Naive thymus-derived CD8-positive, alpha-beta T cell (primary cell): ENCODE measurements at regions not wholly inside any gene's neighbourhood (a gene's known extent, or its start where the extent isn't known, plus 50 kb on each side); places are given as distances from the start of the nearest gene placed in this dataset.

Source experiments
- ATAC-seq, 2 donors: fragments of 150-1000 bp; cut with Tn5 transposase in 1 of 2; sonication (Bioruptor Pico), chemical (Tn5 transposase) in 1 of 2; 1 replicate in 1 of 2; 2 replicates in 1 of 2; pipeline ENCODE4 v1.10.0; 2021; ENCODE audit warnings: mild to moderate bottlenecking in 2 of 2, moderate library complexity in 2 of 2
- POLR2A ChIA-PET: fragments of 350-600 bp; sonication (Branson Sonifier 250); formaldehyde crosslinking; loops from one replicate; lab custom pipeline; 2021; ENCODE audit warnings: antibody characterized with exemption; lab: Charles Lee
- DNase-seq, 10 donors: peaks; one replicate each; pipeline versions ENCODE4 v3.0.0 to v3.0.0-alpha.2; 2020 to 2022
- H3K27ac Mint-ChIP-seq, 10 donors: one replicate each; pipeline ENCODE4 v1.8.0; 2020 to 2022; ENCODE audit warnings: mild to moderate bottlenecking in 10 of 10, mixed read lengths in 10 of 10, moderate library complexity in 4 of 10, inconsistent platforms in 1 of 10
- H3K27me3 Mint-ChIP-seq, 5 donors: one replicate each; pipeline ENCODE4 v1.8.0; 2021 to 2022; ENCODE audit warnings: mixed read lengths in 5 of 5
- H3K36me3 Mint-ChIP-seq, 3 donors: one replicate each; pipeline ENCODE4 v1.8.0; 2020 to 2022; ENCODE audit warnings: mixed read lengths in 3 of 3, mild to moderate bottlenecking in 2 of 3, inconsistent platforms in 1 of 3
- H3K4me1 Mint-ChIP-seq, 4 donors: one replicate each; pipeline ENCODE4 v1.8.0; 2021 to 2022; ENCODE audit warnings: mixed read lengths in 4 of 4
- H3K4me3 Mint-ChIP-seq, 10 donors: one replicate each; pipeline ENCODE4 v1.8.0; 2020 to 2022; ENCODE audit warnings: mild to moderate bottlenecking in 10 of 10, mixed read lengths in 10 of 10, moderate library complexity in 6 of 10, inconsistent platforms in 1 of 10
- H3K9me3 Mint-ChIP-seq, 9 donors: one replicate each; pipeline ENCODE4 v1.8.0; 2020 to 2022; ENCODE audit warnings: mixed read lengths in 9 of 9, mild to moderate bottlenecking in 3 of 9, inconsistent platforms in 1 of 9, moderate library complexity in 1 of 9

- ATAC-seq, result no peak
- peak overlapping the region in 1 of 10 donors; percentile 5 for H3K4me3 Mint-ChIP-seq
- DNase-seq, result peak in 1 of 10 donors; percentile 1
- H3K36me3 Mint-ChIP-seq, result no peaks in the 10 kb centered on the region
- POLR2A ChIA-PET, result no interaction called here
- H3K27me3 Mint-ChIP-seq, result peaks cover 0 to 1% (median 0%) of the 10 kb centered on the region in 5 donors
- H3K9me3 Mint-ChIP-seq, result peaks cover 0 to 3% (median 0%) of the 10 kb centered on the region in 9 donors
- H3K4me1 Mint-ChIP-seq, result peaks cover 0 to 5% (median 0%) of the 10 kb centered on the region in 4 donors
- H3K27ac Mint-ChIP-seq, result no peak overlapping the region
Observed at GRCh38 chr4:171676555-171677215, 136.5 kb upstream of the GALNTL6 start.

GRCh38 chr4:171674781-171675180 lies 138.4 kb upstream of the GALNTL6 start:
- Mint-ChIP-seq H3K27me3 (peaks cover 0 to 1% (median 0%) of the 10 kb centered on the region in 5 donors), H3K4me3 (no peak overlapping the region), H3K27ac (no peak overlapping the region), H3K36me3 (no peaks in the 10 kb centered on the region), H3K9me3 (peaks cover 0 to 3% (median 0%) of the 10 kb centered on the region in 9 donors), H3K4me1 (peaks cover 0 to 5% (median 0%) of the 10 kb centered on the region in 4 donors)
- POLR2A ChIA-PET, result no interaction called here
- no peak for ATAC-seq
- DNase-seq, result no peak

GRCh38 chr4:171668403-171668802 lies 144.8 kb upstream of the GALNTL6 start:
- no peak for DNase-seq
- ATAC-seq, result no peak
- Mint-ChIP-seq H3K4me3 (no peak overlapping the region), H3K27me3 (no peaks in the 10 kb centered on the region), H3K36me3 (no peaks in the 10 kb centered on the region), H3K9me3 (peaks cover 0 to 9% (median 0%) of the 10 kb centered on the region in 9 donors), H3K4me1 (no peaks in the 10 kb centered on the region), H3K27ac (no peak overlapping the region)
- POLR2A ChIA-PET, result no interaction called here

DNA sequence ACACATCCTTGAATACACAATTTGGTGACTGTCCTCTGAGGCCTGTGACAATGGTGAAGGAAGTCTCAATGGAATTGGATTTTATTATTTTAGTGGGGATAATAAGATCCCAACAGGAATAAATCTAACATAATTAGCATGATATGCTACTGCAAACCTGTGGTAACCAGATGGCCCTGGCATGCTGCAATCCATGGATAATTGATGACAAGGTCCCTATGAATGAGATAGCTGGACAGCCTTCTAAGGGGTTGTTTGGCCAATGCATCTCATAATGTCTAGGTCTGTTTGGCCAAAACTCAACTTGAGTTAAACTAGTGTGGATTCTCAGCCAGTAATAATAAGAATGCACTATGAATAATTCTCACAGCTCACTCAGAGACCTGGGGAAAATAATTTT lies 145.3 kb upstream of the GALNTL6 start:
- Mint-ChIP-seq H3K4me1 (no peaks in the 10 kb centered on the region), H3K9me3 (peaks cover 0 to 9% (median 0%) of the 10 kb centered on the region in 9 donors), H3K27me3 (no peaks in the 10 kb centered on the region), H3K36me3 (no peaks in the 10 kb centered on the region), H3K4me3 (no peak overlapping the region), H3K27ac (no peak overlapping the region)
- DNase-seq, result no peak
- POLR2A ChIA-PET, result no interaction called here
- ATAC-seq, result no peak

DNA sequence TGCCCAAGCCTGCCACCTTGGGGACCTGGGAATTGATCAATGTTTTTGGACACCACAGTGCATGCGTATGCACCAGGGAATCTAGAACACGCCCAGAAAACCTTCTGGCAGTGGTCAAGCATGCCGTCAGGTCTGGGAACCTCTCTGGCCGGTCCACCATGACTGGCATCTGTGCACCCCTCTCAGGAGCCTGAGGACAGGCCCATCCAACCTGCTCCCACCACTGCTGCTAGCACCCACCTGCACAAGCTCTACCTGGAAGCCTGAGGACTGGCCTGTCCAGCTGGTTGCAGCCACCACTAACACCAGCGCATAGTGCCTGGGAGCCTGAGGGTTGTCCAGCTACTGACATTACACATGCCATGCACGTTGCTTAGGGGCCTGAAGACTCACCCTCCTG lies 162.1 kb upstream of the GALNTL6 start:
- Mint-ChIP-seq H3K9me3 (peaks cover 0 to 13% (median 10%) of the 10 kb centered on the region in 9 donors), H3K36me3 (no peaks in the 10 kb centered on the region), H3K27me3 (no peaks in the 10 kb centered on the region), H3K27ac (no peak overlapping the region), H3K4me3 (no peak overlapping the region), H3K4me1 (no peaks in the 10 kb centered on the region)
- POLR2A ChIA-PET, result no interaction called here
- no peak for DNase-seq
- no peak for ATAC-seq

DNA sequence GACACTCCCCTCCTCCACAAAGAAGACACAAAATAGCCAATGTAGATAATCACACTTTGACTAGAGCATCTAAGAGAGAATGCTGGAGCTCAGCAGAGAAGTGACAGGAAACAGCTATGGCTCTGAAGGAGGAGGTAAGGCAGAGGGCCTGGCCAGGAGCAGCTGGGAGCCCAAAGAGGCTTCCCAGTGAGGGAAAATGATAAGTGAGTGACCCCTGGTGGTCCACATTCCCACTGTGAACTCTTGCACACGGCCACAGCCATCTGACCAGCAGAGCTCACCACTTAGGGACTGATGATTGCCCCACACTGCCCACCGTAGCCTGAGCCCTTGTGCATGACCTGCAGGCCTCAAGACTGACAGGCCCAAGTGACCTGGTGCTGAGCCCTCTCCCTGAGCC lies 162.7 kb upstream of the GALNTL6 start:
- Mint-ChIP-seq H3K4me1 (peaks cover 0 to under 1% (median 0%) of the 10 kb centered on the region in 4 donors), H3K27me3 (no peaks in the 10 kb centered on the region), H3K36me3 (no peaks in the 10 kb centered on the region), H3K4me3 (no peak overlapping the region), H3K27ac (no peak overlapping the region), H3K9me3 (peaks cover 0 to 13% (median 10%) of the 10 kb centered on the region in 9 donors)
- no peak for DNase-seq
- no peak for ATAC-seq
- POLR2A ChIA-PET, result no interaction called here

DNA sequence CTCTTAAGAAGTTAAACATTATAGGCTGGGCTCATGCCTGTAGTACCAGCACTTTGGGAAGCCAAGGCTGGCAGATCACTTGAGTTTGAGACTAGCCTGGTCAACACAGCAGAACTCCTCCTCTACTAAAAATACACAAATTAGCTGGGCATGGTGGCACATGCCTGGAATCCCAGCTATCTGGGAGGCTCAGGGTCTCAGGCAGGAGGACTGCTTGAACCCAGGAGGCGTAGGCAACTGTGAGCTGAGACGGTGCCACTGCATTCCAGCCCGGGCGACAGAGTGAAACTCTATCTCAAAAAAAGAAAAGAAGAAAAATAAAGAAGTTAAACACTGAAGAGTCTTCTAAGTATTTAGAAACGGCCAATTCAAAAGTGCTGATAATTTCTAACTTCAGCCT lies 164.3 kb upstream of the GALNTL6 start:
- H3K36me3 Mint-ChIP-seq, result no peaks in the 10 kb centered on the region
- DNase-seq (no peak), ATAC-seq (no peak)
- H3K27ac Mint-ChIP-seq, result no peak overlapping the region
- no peak overlapping the region for H3K4me3 Mint-ChIP-seq
- H3K27me3 Mint-ChIP-seq, result no peaks in the 10 kb centered on the region
- peaks cover 0 to 13% (median 10%) of the 10 kb centered on the region in 9 donors for H3K9me3 Mint-ChIP-seq
- POLR2A ChIA-PET, result no interaction called here
- H3K4me1 Mint-ChIP-seq, result peaks cover 0 to 14% (median 0%) of the 10 kb centered on the region in 4 donors

DNA sequence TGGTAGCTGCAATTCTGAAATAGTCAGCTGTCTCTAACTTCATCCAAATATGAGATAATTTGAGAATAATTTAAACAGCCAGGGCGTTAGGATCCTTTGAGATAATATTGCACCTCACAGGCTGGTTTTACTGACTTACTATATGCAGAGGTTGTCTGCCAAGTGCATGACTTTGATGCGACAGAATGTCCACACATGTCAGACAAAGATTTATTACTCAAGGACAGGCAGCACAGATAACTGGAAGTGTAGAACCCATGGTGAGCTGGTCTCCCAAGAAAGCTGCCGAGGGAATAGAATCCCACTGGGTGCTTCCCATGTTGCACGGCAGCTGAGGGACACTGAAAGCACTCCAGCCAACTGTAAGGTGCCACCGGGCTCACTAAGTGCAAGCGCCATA lies 166.2 kb upstream of the GALNTL6 start:
- no peaks in the 10 kb centered on the region for H3K27me3 Mint-ChIP-seq
- H3K9me3 Mint-ChIP-seq, result peaks cover 0 to 8% (median 6%) of the 10 kb centered on the region in 9 donors
- H3K4me3 Mint-ChIP-seq, result no peak overlapping the region
- ATAC-seq (no peak), DNase-seq (no peak)
- POLR2A ChIA-PET, result no interaction called here
- no peak overlapping the region for H3K27ac Mint-ChIP-seq
- no peaks in the 10 kb centered on the region for H3K36me3 Mint-ChIP-seq
- peaks cover 0 to 21% (median 0%) of the 10 kb centered on the region in 4 donors for H3K4me1 Mint-ChIP-seq

GRCh38 chr4:171644430-171645057 lies 168.7 kb upstream of the GALNTL6 start:
- POLR2A ChIA-PET, result no interaction called here
- Mint-ChIP-seq H3K4me3 (peak overlapping the region in 1 of 10 donors; percentile 28), H3K27me3 (no peaks in the 10 kb centered on the region), H3K27ac (peak overlapping the region in 1 of 10 donors; percentile 13), H3K9me3 (peaks cover 0 to 7% (median 0%) of the 10 kb centered on the region in 9 donors), H3K36me3 (no peaks in the 10 kb centered on the region), H3K4me1 (peaks cover 0 to 29% (median 0%) of the 10 kb centered on the region in 4 donors)
- ATAC-seq (no peak), DNase-seq (no peak)

GRCh38 chr4:171639540-171639939 lies 173.7 kb upstream of the GALNTL6 start:
- Mint-ChIP-seq H3K27ac (no peak overlapping the region), H3K4me1 (peaks cover 0 to 25% (median 0%) of the 10 kb centered on the region in 4 donors), H3K36me3 (no peaks in the 10 kb centered on the region), H3K27me3 (no peaks in the 10 kb centered on the region), H3K4me3 (no peak overlapping the region), H3K9me3 (peaks cover 0 to 7% (median 0%) of the 10 kb centered on the region in 9 donors)
- ATAC-seq (no peak), DNase-seq (no peak)
- POLR2A ChIA-PET, result no interaction called here

- POLR2A ChIA-PET, result no interaction called here
- Mint-ChIP-seq H3K27ac (no peak overlapping the region), H3K36me3 (no peaks in the 10 kb centered on the region), H3K4me1 (peaks cover 0 to 14% (median 0%) of the 10 kb centered on the region in 4 donors), H3K9me3 (peaks cover 0 to 9% (median 4%) of the 10 kb centered on the region in 9 donors), H3K4me3 (no peak overlapping the region), H3K27me3 (no peaks in the 10 kb centered on the region)
- DNase-seq (no peak), ATAC-seq (no peak)
Observed at GRCh38 chr4:171636606-171637005, 176.6 kb upstream of the GALNTL6 start.

DNA sequence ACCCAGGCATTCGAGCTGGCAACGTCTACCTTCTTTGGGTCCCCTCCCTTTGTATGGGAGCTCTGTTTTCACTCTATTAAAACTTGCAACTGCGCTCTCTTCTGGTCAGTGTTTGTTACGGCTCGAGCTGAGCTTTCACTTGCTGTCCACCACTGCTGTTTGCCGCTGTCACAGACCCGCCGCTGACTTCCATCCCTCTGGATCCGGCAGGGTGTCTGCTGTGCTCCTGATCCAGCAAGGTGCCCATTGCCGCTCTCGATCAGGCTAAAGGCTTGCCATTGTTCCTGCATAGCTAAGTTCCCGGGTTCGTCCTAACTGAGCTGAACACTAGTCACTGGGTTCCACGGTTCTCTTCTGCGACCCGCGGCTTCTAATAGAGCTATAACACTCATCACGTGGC lies 183.5 kb upstream of the GALNTL6 start:
- Mint-ChIP-seq H3K27ac (no peak overlapping the region), H3K27me3 (no peaks in the 10 kb centered on the region), H3K36me3 (no peaks in the 10 kb centered on the region), H3K4me3 (no peak overlapping the region), H3K9me3 (peaks cover 0 to 9% (median 0%) of the 10 kb centered on the region in 9 donors), H3K4me1 (peaks cover 0 to 7% (median 0%) of the 10 kb centered on the region in 4 donors)
- POLR2A ChIA-PET, result no interaction called here
- DNase-seq, result no peak
- ATAC-seq, result no peak

DNA sequence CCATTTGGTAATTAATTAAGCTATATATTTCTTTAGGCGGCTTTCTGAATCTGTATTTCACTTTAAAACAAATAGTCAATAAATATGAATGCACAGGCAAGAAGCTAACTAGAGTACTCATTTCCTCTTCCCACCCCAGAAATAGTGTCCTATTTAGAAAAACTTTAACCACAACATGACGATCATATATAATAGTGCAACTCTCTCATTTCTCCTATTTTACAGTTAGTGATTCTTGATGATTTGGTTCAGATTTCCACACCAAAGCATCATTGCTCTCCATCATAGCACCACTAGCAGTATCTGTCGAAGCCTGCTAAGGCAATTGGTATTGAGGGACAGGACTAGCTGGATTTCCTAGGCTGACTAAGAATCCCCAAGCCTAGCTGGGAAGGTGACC lies 184.0 kb upstream of the GALNTL6 start:
- Mint-ChIP-seq H3K4me1 (peaks cover 0 to 7% (median 0%) of the 10 kb centered on the region in 4 donors), H3K36me3 (no peaks in the 10 kb centered on the region), H3K4me3 (no peak overlapping the region), H3K9me3 (peaks cover 0 to 10% (median 1%) of the 10 kb centered on the region in 9 donors), H3K27me3 (no peaks in the 10 kb centered on the region), H3K27ac (no peak overlapping the region)
- DNase-seq, result no peak
- POLR2A ChIA-PET, result no interaction called here
- ATAC-seq, result no peak
